ENCODE measurements at regions not wholly inside any gene's neighbourhood (a gene's known extent, or its start where the extent isn't known, plus 50 kb on each side); places are given as distances from the start of the nearest gene placed in this dataset.

- TF ChIP-seq RARG (CRISPR knock-in tag; IDR thresholded peaks at IDR 0.05; ENCODE audit: low read depth): no peak
- no peak for TF ChIP-seq ZNF614 (CRISPR knock-in tag; IDR thresholded peaks at IDR 0.05; ENCODE audit: borderline replicate concordance)
- TF ChIP-seq MAFK (conservative IDR thresholded peaks at IDR 0.05 in 1 of 2, IDR thresholded peaks at IDR 0.05 in 1 of 2; ENCODE audit: low read length in 2 of 2): no peak
- TF ChIP-seq ZNF549 (CRISPR knock-in tag; IDR thresholded peaks at IDR 0.05): no peak
- TF ChIP-seq ZNF275 (CRISPR knock-in tag; IDR thresholded peaks at IDR 0.05; ENCODE audit: borderline replicate concordance): 0 out of 2 replicates have a peak, but pooled peaks have one; percentile 58
- 0 out of 2 replicates have a peak, but pooled peaks have one; percentile 34 for TF ChIP-seq ZBTB7B (CRISPR knock-in tag; IDR thresholded peaks at IDR 0.05)
- no peak for TF ChIP-seq ZNF230 (CRISPR knock-in tag; IDR thresholded peaks at IDR 0.05)
- TF ChIP-seq NFKB2 (CRISPR knock-in tag; IDR thresholded peaks at IDR 0.05; ENCODE audit: borderline replicate concordance): peak; percentile 68; the same call in 1 of the 2 replicates
- no peak for TF ChIP-seq ZNF382 (CRISPR knock-in tag; IDR thresholded peaks at IDR 0.05; ENCODE audit: borderline replicate concordance)
- TF ChIP-seq ZKSCAN1 (IDR thresholded peaks at IDR 0.05; ENCODE audit: low read length): no peak
- TF ChIP-seq ZNF20 (CRISPR knock-in tag; IDR thresholded peaks at IDR 0.05): no peak
- TF ChIP-seq ZNF510 (CRISPR knock-in tag; IDR thresholded peaks at IDR 0.05; ENCODE audit: low read depth): no peak
- TF ChIP-seq RBM22 (optimal IDR thresholded peaks at IDR 0.05; ENCODE audit: low read length): no peak
- 0 out of 2 replicates have a peak, but pooled peaks have one; percentile 27 for TF ChIP-seq SATB2 (CRISPR knock-in tag; IDR thresholded peaks at IDR 0.05)
- 0 out of 2 replicates have a peak, but pooled peaks have one; percentile 13 for TF ChIP-seq SP5 (CRISPR knock-in tag; IDR thresholded peaks at IDR 0.05; ENCODE audit: borderline replicate concordance, low read depth)
- no peak for TF ChIP-seq GZF1 (CRISPR knock-in tag; IDR thresholded peaks at IDR 0.05)
- TF ChIP-seq PAXIP1 (CRISPR knock-in tag; conservative IDR thresholded peaks at IDR 0.05): peak; percentile 88
- no peak for TF ChIP-seq ZNF446 (CRISPR knock-in tag; IDR thresholded peaks at IDR 0.05)
- no peak for TF ChIP-seq ZNF615 (CRISPR knock-in tag; IDR thresholded peaks at IDR 0.05; ENCODE audit: borderline replicate concordance)
- no peak for TF ChIP-seq ZNF326 (CRISPR knock-in tag; IDR thresholded peaks at IDR 0.05; ENCODE audit: borderline replicate concordance)
- 0 out of 2 replicates have a peak, but pooled peaks have one; percentile 29 for TF ChIP-seq NKX3-1 (CRISPR knock-in tag; IDR thresholded peaks at IDR 0.05)
- TF ChIP-seq HNRNPK (IDR thresholded peaks at IDR 0.05; ENCODE audit: low read depth, low read length, poor library complexity, severe bottlenecking): no peak
- no peak for TF ChIP-seq SPEN (CRISPR knock-in tag; IDR thresholded peaks at IDR 0.05; ENCODE audit: low read depth)
- TF ChIP-seq GPN1 (CRISPR knock-in tag; IDR thresholded peaks at IDR 0.05; ENCODE audit: borderline replicate concordance): no peak
- TF ChIP-seq PLRG1 (conservative IDR thresholded peaks at IDR 0.05): no peak
Observed at GRCh38 chr22:22425783-22426624, 82.5 kb downstream of the ZNF280B start (continued).

Data from HepG2 (cell line).